ENCODE measurements at regions not wholly inside any gene's neighbourhood (a gene's known extent, or its start where the extent isn't known, plus 50 kb on each side); places are given as distances from the start of the nearest gene placed in this dataset.

GRCh38 chr1:68301471-68302001 is 69.2 kb upstream of the WLS start:
- TF ChIP-seq CTCF (IDR thresholded peaks at IDR 0.05) (no peak), POLR2A (IDR thresholded peaks at IDR 0.05) (no peak)
